ENCODE measurements at regions not wholly inside any gene's neighbourhood (a gene's known extent, or its start where the extent isn't known, plus 50 kb on each side); places are given as distances from the start of the nearest gene placed in this dataset.

DNA sequence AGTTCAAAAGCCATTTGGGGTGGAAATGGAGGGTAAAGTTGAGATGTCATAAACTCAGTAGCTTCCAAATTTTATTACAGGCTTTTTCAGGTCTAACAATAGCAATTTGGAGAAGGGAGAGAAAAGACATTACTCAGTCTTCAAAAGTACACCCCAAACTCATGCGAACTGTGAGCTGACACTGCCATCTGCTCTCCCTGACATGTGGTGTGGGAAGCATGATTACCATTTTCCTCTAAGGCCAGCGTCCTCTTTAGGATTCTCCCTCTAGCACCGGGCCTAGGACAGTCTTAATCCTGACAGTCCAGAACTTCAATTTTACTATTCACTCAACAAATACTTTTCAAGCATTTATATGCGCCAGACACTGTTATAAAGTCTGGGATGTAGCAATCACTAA lies 536.0 kb upstream of the JARID2 start:
- DNase-seq, result no peak

DNA sequence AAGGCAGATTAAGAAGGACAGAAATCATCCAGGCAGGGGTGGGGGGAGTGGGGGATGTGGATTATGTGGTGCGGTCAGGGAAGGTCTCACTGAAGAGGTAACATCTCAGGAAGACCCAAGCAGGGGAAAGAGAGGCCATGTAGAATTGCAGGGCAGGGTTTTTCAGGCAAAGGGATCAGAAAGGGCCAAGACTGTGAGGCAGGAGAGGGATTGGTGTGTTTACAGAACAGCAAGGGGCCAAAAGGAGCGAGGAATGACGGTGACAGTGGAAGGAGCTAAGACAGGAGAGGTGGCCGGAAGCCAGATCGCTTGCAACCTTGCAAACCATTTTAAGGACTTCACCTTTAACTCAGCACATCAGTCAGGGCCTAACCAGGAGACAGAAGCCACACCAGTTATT lies 535.4 kb upstream of the JARID2 start:
- no peak for DNase-seq

DNA sequence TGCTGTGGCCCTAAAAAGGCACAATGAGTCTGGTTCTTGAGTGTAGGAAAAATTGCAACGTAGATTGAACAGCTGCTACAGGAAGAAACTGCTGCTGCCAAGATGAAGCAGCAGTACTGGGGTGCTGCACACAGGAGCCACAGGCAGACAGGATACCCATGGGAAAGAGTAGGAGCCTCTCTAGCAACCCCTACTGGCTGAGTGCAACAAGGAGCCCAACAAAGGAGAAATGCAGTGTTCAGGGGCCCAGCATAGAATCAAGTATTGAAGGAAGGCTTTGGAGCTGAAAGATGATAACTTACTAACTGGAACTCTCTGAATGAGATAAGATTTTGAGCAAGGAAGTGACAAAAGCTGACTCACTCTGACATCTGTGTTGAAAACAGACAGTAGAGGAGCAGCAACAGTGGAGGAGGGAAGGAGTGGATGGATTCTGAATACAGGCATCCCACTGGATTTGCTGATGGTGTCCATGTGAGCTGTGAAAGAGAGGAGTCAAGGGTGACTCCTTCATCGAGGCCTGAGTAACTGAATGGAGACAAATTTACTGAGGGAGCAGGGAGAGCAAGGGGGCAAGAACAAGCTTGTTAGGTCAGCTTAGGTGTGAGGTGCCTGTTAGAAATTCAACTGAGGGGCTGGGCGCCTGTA lies 534.7 kb upstream of the JARID2 start:
- no peak for DNase-seq

DNA sequence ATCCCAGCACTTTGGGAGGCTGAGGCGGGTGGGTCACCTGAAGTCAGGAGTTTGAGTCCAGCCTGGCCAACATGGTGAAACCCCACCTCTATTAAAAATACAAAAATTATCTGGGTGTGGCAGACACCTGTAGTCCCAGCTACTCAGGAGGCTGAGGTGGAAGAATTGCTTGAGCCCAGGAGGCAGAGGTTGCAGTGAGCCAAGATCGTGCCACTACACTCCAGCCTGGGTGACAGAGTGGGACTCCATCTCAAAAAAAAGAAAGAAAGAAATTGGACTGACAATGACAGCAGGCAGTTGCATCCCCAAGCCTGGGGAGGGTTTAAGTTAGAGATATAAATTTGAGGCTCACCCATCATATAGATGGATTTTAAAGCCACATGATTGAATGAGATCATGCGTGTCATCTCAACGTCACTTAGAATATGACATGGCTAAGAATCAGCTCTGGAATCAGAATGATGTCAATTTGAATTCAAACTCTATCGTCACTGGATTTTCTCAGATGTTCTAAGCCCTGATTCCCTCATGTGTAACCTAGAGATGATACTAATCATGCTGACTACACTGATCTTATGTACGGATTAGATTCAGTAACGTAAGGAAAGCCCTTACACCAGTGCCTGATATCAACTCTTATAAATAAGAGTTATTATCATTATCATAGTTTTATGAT lies 534.0 kb upstream of the JARID2 start:
- DNase-seq, result no peak

DNA sequence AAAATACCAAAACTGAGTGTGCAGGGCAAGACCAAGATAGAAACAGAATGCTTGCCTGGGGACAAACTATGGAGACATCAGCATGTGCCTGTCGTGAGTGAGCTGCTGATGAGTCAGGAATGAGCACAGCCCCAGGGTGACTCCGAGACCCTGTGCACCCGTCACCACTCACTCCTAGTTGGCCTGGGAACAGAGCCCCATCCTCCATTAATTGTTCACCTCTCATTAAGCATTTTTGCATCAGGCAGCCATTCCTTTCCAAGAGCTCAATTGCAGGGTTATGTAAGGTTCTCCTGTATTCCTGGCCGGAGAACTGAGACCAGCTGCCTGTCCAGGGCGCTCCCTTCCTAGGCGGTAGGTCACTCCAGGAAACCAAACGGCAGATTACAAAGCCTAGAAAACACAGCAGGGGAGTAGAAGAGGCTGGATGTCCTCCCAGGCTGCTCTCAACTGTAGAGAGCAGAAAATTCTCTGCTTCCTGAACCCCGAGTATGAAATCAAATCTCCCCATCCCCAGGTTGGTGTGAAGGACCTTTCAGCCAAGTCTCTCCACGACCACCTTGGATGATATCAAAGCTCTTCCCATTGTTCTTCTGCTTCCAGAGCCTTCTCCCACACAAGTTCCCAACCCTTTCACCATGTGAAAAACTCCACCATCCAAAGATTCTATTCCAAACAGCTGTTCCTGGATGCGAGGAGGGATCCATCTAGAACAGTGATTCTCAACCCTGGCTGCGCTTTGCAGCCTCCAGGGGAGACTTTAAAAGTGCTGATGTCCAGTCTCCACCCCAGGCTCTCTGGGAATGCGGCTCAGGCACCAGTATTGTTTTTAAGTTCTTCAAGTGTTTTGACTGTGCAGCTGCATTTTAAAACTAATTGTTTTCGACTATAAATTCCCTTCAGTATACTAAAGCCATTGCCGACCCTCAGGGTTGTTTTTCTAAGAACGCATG lies 532.6 kb upstream of the JARID2 start:
- DNase-seq, result no peak

DNA sequence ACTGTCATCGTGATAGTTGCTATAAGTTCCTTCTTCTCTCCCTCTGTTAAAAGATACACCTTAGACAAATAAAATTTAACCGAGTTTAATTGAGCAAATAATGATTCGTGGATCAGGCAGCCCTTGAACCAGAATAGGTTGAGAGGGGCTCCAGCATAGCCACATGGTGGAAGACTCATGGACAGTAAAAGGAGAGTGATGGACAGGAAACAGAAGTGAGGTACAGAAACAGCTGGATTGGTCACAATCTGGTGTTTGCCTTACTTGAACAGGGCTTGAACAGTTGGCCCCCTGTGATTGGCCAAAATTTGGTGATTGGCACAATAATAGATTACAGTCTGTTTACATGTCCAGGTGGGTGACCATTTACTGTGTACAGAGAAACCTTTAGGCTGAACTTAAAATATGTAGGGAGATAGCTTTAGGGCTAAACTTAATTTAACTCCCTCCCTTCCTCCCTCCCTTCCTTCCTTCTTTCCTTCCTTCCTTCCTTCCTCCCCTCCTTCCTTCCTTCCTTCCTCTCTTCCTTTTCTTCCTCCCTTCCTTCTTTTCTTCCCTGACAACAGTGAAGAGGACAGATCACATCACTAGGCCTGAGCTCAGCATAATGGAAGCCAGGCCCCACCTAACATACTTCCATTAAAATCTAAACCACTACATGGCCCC lies 531.8 kb upstream of the JARID2 start:
- DNase-seq, result no peak

DNA sequence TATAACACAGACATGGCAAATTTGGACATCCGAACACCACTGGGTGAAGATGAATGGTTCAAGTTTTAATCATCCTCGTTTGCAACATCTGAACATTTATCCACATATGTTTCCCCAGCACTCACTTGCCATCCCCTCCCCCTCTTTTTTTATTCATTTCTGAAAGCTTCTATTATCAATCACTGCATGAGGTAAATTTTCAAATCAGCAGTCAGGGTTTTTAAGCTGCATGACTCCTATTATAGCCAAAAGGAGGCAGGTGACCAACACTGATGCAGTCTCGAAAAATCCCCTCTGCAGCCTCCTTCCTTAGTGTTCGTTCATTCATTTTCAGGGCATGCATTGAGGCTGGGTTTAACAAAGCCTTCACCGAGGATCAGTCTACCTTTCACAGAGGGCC lies 530.8 kb upstream of the JARID2 start:
- DNase-seq, result no peak

DNA sequence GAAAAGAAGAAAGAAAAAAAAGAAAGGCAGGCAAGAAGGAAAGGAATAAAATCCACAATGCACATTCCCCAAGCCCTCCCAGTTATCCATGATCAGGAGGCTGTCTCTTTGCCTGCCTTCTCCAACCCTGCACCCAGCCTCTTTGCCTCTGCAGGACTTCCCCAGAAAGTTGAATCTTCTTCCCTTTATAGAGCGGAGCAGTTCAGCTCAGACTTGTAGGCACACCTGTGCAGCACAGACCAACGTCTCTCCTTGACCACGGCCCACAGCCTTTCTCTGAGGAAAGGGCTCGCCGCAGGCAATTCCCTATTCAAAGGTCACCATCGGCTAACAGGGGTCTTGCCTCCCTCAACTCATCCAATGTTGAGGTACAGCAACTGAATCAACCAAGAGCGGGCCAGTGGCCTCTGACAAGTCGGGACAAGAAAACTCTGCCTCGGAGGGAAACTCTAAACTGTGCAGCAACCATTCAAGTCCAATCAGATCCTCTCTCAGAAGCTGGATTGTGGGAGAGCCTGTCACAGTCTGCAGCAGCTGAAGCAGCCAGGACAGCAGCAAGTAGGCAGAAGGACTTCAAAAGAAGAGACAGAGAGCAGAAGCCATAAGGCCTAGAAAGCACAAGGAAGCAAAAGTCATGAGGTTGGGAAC lies 529.2 kb upstream of the JARID2 start:
- no peak for DNase-seq

DNA sequence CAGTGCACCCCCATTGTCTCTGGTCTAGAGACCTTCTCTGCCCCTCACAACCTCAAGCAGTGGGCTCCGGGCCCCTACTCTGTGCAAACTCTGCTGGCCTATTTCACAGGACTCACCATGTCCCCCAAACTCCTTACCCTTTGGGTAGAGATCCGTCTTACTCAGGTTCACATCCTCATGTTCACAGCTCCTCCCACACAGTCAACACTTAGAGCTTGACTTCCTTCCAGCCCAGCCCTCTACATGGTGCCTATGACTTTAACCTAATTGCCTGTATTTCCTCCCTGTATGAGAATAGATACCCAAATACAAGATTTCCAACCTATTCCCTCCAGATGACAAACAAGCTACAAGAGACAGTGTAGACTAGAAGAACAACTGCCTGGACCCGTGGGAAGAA lies 528.6 kb upstream of the JARID2 start:
- no peak for DNase-seq

DNA sequence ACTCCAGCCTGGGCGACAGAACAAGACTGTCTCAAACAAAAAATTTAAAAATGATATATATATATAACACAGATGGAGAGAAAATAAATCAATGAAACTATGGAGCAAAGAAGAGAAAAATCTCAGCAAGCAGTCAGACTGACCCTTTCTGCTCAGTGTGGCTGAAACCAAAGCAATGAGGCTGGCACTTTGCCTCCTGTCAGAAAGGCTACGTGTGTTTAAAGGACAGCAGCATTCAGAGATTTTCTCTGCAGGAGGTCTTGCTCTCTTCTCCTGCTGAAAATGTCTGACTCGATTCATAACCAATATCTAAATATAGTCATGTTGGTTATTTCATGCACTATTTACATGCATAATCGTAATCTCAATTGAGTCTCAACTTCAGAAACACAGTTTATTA lies 527.0 kb upstream of the JARID2 start:
- DNase-seq, result no peak

DNA sequence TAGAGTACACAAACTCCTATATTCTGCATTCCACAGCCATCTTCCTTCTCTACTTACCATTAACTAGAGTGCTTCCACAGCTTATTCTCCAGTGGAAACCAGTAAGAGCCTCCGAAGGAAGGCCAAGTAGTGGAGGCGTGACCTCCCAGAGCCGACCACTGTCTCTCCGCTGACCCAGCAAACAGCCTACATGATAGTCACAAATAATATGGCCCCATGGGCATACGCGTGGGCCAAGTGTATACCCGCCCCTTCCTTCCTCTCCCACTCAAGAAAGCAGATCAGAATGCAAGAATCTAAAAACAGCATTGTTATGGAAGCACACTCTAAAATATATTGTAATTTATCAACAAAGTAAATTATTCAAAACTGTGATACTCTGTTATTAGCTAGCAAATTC lies 526.6 kb upstream of the JARID2 start:
- DNase-seq, result no peak

DNA sequence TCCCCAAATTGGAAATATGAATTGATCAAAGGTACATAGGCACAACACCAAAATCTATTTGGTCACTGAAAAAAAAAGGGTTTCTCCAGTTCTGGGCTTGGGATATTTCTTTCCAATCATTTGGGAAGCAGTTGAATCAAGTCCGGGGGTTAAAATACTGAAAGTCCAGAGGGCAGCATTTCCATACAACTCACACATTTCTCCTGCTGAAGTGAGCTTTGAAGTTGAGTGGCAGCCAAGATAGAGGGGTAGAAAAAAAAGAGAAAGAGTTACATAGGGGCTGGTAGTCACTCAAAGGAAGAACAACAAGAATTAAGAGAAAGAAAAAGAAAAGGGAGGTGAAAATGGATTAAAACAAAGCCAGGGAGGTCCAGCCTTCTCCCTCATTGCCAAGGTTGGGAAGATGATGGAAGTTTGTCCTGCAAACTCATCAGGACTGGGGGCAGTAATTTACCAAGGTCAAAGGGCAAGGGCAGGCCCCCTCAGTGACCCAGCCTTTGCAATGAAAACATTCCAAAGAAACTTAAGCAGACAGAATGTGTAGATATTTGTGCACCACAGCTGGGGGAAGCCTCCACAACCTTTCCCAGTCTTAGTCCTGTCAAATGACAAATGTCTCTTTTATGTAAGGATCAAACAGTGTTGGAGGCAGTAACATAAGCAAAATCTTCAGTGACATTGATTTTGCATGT lies 525.3 kb upstream of the JARID2 start:
- DNase-seq, result no peak

DNA sequence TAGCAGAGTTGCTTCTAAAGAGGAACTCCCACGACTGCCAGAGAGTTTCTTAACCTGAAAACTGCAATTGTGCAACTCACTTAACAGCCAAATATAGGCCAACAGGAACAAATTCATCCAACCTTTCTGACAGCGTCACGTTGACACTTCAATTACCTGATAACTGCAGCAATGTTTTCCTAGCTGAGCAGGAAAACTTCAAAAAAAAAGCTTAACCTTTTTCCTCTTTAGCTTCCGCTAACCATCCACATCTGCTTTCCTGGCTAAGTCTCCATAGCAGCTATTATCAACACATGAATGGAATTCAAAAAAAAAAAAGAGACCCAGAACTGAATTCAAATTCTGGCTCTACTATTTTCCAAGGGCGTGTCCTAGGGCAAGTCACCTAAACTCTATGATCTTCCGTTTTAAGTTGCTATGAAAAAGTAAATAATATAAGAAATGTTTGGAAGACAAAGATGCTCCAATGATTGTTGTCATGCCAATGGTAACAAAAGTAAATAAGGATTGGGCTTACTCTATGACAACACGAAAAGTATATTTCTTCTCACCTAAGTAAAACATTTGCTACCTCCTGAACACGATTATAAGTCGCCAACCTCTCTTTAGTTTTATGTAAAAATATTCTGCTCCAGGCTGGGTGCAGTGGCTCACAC lies 524.6 kb upstream of the JARID2 start:
- no peak for DNase-seq

DNA sequence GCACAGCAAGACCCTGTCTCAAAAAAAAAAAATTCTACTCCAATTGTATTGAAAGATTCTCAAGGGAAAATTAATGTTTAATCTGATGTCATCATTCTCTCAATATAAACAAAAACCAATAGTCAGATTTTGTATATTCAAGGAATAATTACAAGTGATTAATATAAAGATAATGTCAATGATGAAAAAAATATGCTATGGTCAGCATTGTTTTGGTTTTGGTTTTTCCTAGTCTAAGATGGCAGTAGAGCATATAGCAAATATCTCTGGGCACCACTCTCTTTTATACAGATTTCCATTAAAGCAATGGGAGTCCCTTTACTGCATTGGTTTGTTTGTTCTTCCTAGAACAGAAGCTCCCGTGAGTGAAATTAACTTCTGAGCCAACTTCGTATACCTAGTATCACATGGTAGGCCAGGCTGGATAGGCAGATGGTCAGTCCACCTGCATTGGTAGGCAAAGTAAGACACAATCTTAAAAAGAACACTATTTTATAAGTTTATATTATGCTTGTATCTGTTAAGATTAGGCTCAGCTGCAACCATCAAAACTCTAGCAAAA lies 523.8 kb upstream of the JARID2 start:
- DNase-seq, result no peak

DNA sequence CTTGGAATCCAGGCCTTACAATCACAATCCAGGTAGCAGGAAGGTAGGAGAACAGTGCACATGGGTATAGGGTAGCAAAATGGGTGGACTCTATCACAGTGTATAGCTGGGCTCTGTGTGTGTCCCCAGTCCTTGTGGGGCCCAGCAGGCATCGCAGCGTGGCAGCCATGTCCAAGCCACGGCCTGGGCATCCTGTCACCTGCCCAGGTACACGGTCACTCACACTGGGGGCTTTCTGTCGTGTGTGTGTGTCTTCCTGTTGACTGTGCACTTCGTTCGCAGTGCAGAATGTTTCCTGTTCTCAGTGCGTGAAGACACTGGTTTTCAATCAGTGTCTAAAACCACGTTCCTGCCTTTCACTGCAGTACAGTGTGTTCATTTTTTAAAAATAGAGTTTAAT lies 523.2 kb upstream of the JARID2 start:
- DNase-seq, result no peak

DNA sequence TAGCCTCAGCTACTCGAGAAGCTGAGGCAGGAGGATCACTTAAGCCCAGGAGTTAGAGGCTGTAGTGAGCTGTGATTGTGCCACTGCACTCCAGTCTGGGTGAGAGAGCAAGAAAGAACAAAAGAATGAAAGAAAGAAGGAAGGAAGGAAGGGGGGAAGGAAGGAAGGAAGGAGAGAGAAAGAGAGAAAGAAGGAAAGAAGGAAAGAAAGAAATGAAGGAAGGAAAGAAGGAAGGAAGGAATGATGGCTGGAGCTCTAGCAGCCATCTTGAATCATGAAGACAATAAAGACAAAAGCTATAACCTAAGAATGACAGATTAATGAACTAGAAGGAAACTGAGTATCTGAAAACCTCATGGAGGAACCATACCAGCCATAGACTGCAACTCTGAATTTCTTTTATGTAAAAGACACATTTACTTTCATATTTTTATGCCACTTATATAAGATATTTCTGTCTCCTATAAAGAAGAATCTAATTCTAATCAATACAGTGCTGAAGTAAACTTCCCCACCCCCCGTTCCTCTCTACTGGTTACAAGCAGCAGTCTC lies 522.3 kb upstream of the JARID2 start:
- DNase-seq, result no peak

DNA sequence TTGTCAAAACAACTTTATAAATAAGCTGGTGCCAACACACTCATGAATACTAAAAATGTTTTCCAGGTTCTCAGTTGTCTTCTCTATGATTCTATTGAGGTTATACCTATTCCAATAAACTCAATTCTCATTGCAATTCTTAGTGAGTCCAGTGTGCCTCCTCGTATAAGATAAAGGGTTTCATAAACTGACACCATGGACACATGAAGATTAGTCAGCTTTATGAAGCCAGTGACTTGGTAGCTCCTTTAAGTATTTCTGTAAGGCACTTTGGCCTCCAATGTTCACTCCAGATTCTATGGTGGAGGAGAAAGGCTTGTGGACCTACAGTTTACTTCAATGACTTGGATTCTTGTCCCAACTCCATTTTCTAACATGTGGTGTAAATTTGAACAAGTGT lies 521.3 kb upstream of the JARID2 start:
- DNase-seq, result no peak

DNA sequence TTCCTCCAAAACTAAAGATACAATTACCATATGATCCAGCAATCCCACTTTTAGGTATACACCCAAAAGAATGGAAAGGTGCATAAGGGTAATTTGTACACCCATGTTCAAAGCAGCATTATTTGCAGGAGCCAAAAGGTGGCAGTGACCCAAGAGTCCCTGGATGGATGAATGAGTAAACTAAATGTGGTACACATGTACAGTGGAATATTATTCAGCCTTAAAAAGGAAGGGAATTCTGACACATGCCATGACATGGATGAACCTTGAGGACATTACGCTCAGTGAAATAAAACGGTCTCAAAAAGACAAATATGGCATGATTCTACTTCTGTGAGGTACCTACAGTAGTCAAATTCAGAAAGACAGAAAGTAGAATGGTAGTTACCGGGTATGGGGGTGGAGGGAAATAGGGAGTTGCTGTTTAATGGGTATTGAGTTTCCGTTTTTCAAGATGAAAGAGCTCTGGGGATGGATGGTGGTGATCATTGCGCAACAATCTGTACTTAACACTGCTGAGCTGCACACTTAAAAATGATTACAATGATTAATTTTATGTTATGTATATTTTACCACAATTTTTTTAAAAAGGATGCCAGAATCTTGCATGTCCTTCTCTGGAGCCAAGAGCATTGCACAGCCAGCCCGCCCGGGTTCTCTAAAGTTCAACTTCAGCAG lies 518.9 kb upstream of the JARID2 start:
- no peak for DNase-seq

DNA sequence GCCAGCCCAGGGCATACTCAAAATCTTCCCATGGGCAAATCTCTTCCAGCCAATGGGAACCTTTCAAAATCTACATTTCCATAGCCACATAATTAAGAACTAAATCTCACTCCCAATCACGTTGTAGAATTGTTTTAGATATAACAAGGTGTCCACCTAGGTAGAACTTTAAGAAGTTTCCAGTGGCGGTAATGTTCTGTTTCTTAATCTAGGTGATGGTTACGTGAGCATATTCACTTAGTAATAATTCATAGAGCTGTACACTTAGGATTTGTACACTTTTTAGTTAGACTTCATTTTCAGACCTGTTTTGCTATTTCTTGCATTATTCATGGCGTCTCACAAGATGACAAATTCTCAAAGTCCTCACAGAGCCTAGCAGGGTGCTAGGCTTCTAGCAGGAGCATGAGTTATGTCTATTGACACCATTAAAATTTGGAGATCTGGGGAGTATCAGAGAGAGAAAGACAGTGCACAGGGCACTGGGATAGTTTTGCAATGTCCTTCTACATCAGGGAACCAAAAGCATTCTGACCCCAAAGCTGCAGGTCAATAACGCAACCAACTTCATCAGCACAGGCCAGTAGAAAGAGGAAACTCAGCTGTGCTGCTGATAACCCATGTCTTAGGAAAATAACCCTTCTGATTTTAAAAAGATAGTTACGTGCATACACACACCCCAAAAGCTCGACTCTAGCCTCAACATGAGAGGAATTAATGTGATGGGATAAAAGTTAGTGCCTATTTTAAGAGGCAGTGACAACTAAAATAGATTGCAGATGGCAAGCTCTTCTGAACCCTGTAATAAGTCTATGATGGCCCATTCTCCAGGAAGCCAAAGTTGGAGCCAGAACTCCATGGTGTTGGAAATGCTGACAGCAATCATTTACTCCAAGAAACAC lies 518.1 kb upstream of the JARID2 start:
- DNase-seq, result no peak
